Mesenchymal stem cell (in vitro differentiated cells and primary cell): ENCODE measurements at regions not wholly inside any gene's neighbourhood (a gene's known extent, or its start where the extent isn't known, plus 50 kb on each side); places are given as distances from the start of the nearest gene placed in this dataset.
"Not testable (repeated sequence)": the region's sequence is repeated elsewhere in the genome, so short reads cannot be mapped to it uniquely, and the experiment has no call there.

Experiments used
- DNase-seq: peaks from one replicate; pipeline ENCODE4 v3.0.0-alpha.2; 2013
- H2AFZ ChIP-seq: one replicate; pipeline ENCODE4 v1.6.1; 2013; ENCODE audit warnings: low read depth, mild to moderate bottlenecking, control low read depth, inconsistent platforms, low read length, moderate library complexity
- H2AK5ac ChIP-seq: 2 replicates; pipeline ENCODE4 v1.6.1; 2013; ENCODE audit warnings: low read length, moderate library complexity, mild to moderate bottlenecking, inconsistent platforms; ENCODE audit not compliant: severe bottlenecking
- H2BK120ac ChIP-seq: one replicate; pipeline ENCODE4 v1.6.1; 2013; ENCODE audit warnings: low read depth, mild to moderate bottlenecking, inconsistent platforms, low read length, moderate library complexity
- H2BK12ac ChIP-seq, 2 experiments: one replicate each; pipeline ENCODE4 v1.6.1; 2013; ENCODE audit warnings: inconsistent platforms in 2 of 2, low read length in 2 of 2, mild to moderate bottlenecking in 2 of 2, moderate library complexity in 2 of 2, control low read depth in 1 of 2
- H2BK15ac ChIP-seq: one replicate; pipeline ENCODE4 v1.6.1; 2013; ENCODE audit warnings: mild to moderate bottlenecking, low read depth, inconsistent platforms; ENCODE audit not compliant: poor library complexity, severe bottlenecking
- H2BK5ac ChIP-seq: 2 replicates; pipeline ENCODE4 v1.6.1; 2013; ENCODE audit warnings: low read depth, mild to moderate bottlenecking, low read length, control low read depth, inconsistent platforms; ENCODE audit not compliant: poor library complexity, severe bottlenecking
- H3K14ac ChIP-seq, 2 experiments: one replicate each; pipeline ENCODE4 v1.6.1; 2013; ENCODE audit warnings: inconsistent platforms in 2 of 2, low read length in 2 of 2, control low read depth in 1 of 2, mild to moderate bottlenecking in 1 of 2, moderate library complexity in 1 of 2
- H3K18ac ChIP-seq, 2 experiments: one replicate each; pipeline ENCODE4 v1.6.1; 2013; ENCODE audit warnings: inconsistent platforms in 2 of 2, low read length in 2 of 2, control low read depth in 1 of 2, low read depth in 1 of 2, mild to moderate bottlenecking in 1 of 2
- H3K23ac ChIP-seq, 2 experiments: one replicate each; pipeline ENCODE4 v1.6.1; 2013; ENCODE audit warnings: inconsistent platforms in 2 of 2, low read length in 2 of 2, mild to moderate bottlenecking in 2 of 2, moderate library complexity in 2 of 2, control low read depth in 1 of 2
- H3K27ac ChIP-seq: 2 replicates; pipeline ENCODE4 v1.5.1; 2013; ENCODE audit warnings: mild to moderate bottlenecking, moderate library complexity, low read length, control low read depth, inconsistent platforms; ENCODE audit not compliant: poor library complexity, severe bottlenecking
- H3K27me3 ChIP-seq, 2 experiments: 2 replicates each; pipeline versions ENCODE4 v1.6.1 to v1.7.0; 2013; ENCODE audit warnings: low read length in 2 of 2, mild to moderate bottlenecking in 2 of 2, moderate library complexity in 2 of 2, control low read depth in 1 of 2, inconsistent platforms in 1 of 2; ENCODE audit not compliant: control insufficient read depth in 1 of 2, insufficient read depth in 1 of 2
- H3K36me3 ChIP-seq, 2 experiments: 2 replicates each; pipeline versions ENCODE4 v1.6.1 to v1.7.0; 2013; ENCODE audit warnings: low read length in 2 of 2, control low read depth in 1 of 2, inconsistent platforms in 1 of 2, low read depth in 1 of 2, mild to moderate bottlenecking in 1 of 2; ENCODE audit not compliant: insufficient read depth in 2 of 2, control insufficient read depth in 1 of 2
- H3K4ac ChIP-seq, 2 experiments: one replicate each; pipeline ENCODE4 v1.6.1; 2013; ENCODE audit warnings: inconsistent platforms in 2 of 2, low read length in 2 of 2, mild to moderate bottlenecking in 2 of 2, moderate library complexity in 2 of 2, control low read depth in 1 of 2, low read depth in 1 of 2
- H3K4me1 ChIP-seq: 2 replicates; pipeline ENCODE4 v1.6.1; 2013; ENCODE audit warnings: low read depth, low read length, control low read depth; ENCODE audit not compliant: control insufficient read depth, insufficient read depth
- H3K4me2 ChIP-seq: 2 replicates; pipeline ENCODE4 v1.6.1; 2013; ENCODE audit warnings: low read length, mild to moderate bottlenecking, inconsistent platforms; ENCODE audit not compliant: poor library complexity, severe bottlenecking
- H3K4me3 ChIP-seq, 2 experiments: 2 replicates each; pipeline versions ENCODE4 v1.5.1 to v1.7.0; 2013; ENCODE audit warnings: low read length in 2 of 2, mild to moderate bottlenecking in 2 of 2, control low read depth in 1 of 2, low read depth in 1 of 2; ENCODE audit not compliant: insufficient read depth in 1 of 2
- H3K79me1 ChIP-seq: replicated peaks from 2 replicates; pipeline ENCODE4 v1.6.1; 2013; ENCODE audit warnings: mild to moderate bottlenecking, control low read depth, low read length, inconsistent platforms; ENCODE audit not compliant: poor library complexity, severe bottlenecking
- H3K9ac ChIP-seq: 2 replicates; pipeline ENCODE4 v1.7.0; 2013; ENCODE audit warnings: mild to moderate bottlenecking, low read length, moderate library complexity
- H3K9me3 ChIP-seq: 2 replicates; pipeline ENCODE4 v1.7.0; 2013; ENCODE audit warnings: mild to moderate bottlenecking, low read length; ENCODE audit not compliant: control insufficient read depth
- H4K8ac ChIP-seq: one replicate; pipeline ENCODE4 v1.6.1; 2013; ENCODE audit warnings: inconsistent platforms, mild to moderate bottlenecking, low read length, moderate library complexity
- H4K91ac ChIP-seq: one replicate; pipeline ENCODE4 v1.6.1; 2013; ENCODE audit warnings: mild to moderate bottlenecking, low read length, inconsistent platforms
- WGBS: methylation state at CpG from one replicate; pipeline ENCODE4 v1.1.7; 2013; ENCODE audit warnings: mixed read lengths; 5-methylcytosine and 5-hydroxymethylcytosine counted together

DNA sequence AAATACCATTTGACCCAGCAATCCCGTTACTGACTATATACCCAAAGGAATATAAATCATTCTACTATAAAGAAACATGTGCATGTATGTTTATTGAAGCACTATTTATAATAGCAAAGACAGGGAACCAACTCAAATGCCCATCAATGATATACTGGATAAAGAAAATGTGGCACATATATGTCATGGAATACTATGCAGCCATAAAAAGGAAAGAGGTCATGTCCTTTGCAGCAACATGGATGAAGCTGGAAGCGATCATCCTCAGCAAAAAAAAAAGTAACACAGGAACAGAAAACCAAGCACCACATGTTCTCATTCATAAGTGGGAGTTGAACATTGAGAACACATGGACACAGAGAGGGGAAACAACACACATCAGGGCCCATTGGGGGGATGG is 99.9 kb upstream of the THUMPD2 start:
- H3K4me3 ChIP-seq, H3K4me1 ChIP-seq, H4K8ac ChIP-seq, H3K9me3 ChIP-seq, H2BK12ac ChIP-seq, DNase-seq, H2BK15ac ChIP-seq, H2BK120ac ChIP-seq, H3K27me3 ChIP-seq, H3K23ac ChIP-seq, H2AFZ ChIP-seq, H2AK5ac ChIP-seq, H3K9ac ChIP-seq, H4K91ac ChIP-seq, H3K27ac ChIP-seq, H2BK5ac ChIP-seq, H3K4ac ChIP-seq, H3K79me1 ChIP-seq, H3K4me2 ChIP-seq, H3K36me3 ChIP-seq, H3K14ac ChIP-seq, H3K18ac ChIP-seq: not testable (repeated sequence)
- 100% methylated on average over 1 of the region's 2 CpGs for WGBS

DNA sequence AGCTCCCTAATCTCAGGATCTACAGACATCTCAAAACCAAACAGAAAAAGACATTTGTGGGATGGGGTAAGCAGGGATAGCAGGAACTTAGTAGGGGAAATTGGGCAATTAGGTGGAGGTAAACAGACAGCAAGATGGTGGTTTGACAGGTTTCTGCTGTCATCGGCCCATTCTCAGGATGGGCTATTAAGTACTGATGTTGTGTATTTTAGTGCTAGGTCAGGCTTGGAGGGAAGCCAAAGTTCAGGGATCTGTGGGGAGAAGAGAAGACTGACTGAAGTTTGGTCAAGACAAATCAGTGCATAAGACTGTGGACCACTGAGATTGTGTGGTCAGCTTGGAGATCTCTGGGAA is 96.8 kb upstream of the THUMPD2 start:
- Histone ChIP-seq H3K36me3 (no peaks in the 10 kb centered on the region), H4K91ac (peak overlapping the region; percentile 25), H2AFZ (peak overlapping the region; percentile 51), H2BK12ac (peak overlapping the region; percentile 38 to 94), H3K9ac (no peak overlapping the region), H2BK15ac (no peak overlapping the region), H3K27ac (no peak overlapping the region), H3K9me3 (no peaks in the 10 kb centered on the region), H2AK5ac (no peak overlapping the region), H3K4me2 (no peak overlapping the region), H2BK5ac (no peak overlapping the region), H3K18ac (peak overlapping the region; percentile 79 to 88), H4K8ac (peak overlapping the region; percentile 49), H3K4me3 (no peak overlapping the region), H2BK120ac (no peak overlapping the region), H3K4me1 (peaks cover 4% of the 10 kb centered on the region), H3K79me1 (no peaks in the 10 kb centered on the region), H3K27me3 (no peaks in the 10 kb centered on the region), H3K4ac (peak overlapping the region; percentile 35 to 82), H3K14ac (no peak overlapping the region), H3K23ac (no peak overlapping the region)
- DNase-seq: no peak
- 53% methylated on average over 1 of the region's 1 CpG for WGBS

DNA sequence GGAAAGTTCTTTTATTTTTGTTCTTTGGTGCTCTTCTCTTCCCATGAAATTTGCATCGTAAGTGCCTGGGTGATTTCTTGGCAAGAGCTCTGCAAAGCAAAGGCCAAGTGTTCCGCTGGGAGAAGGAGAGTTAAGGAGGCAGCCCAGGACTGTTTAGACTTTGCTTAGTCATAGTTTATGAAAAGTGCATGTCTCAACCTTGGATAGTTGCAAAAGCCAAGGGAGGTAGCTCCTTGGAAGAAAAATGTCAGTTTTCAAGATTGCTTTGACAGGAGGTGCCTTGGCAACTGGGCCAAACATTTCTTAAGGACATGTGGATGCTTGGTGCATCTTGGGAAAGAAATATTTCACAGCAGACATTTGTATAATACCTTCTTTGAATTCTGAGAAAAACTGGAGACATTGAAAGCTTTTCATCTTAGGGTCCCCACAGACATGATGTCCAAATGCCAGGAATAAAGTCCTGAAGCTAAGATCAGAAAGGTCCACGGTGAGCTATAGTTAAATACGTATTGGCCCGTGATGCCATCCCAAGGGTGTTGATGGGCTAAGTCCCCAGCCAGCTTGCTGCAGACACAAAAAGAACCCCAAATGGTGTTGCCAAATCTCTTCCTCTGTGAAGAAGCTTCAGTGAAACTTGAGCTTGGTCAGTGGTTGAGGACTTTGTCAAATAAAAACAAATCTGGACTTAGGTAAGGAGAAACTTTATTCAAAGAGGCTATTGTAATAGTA is 96.3 kb upstream of the THUMPD2 start:
- Histone ChIP-seq H2AK5ac (no peak overlapping the region), H3K23ac (no peak overlapping the region), H3K4me1 (peaks cover 4% of the 10 kb centered on the region), H2BK12ac (peak overlapping the region; percentile 84 to 90), H3K27ac (no peak overlapping the region), H3K4me3 (no peak overlapping the region), H3K9me3 (no peaks in the 10 kb centered on the region), H3K4me2 (no peak overlapping the region), H2AFZ (no peak overlapping the region), H2BK120ac (peak overlapping the region; percentile 49), H2BK5ac (no peak overlapping the region), H4K8ac (no peak overlapping the region), H3K36me3 (no peaks in the 10 kb centered on the region), H4K91ac (no peak overlapping the region), H3K79me1 (no peaks in the 10 kb centered on the region), H2BK15ac (no peak overlapping the region), H3K27me3 (no peaks in the 10 kb centered on the region), H3K14ac (no peak overlapping the region), H3K4ac (peak overlapping the region in 1 of 2 experiments; percentile 80), H3K9ac (peak overlapping the region; percentile 23), H3K18ac (peak overlapping the region; percentile 79 to 90)
- 52% methylated on average over 5 of the region's 5 CpGs for WGBS
- peak; percentile 99 for DNase-seq

GRCh38 chr2:39874236-39874635 is 95.2 kb upstream of the THUMPD2 start:
- peaks cover 4% of the 10 kb centered on the region for H3K4me1 ChIP-seq
- H3K4me2 ChIP-seq: no peak overlapping the region
- H2AFZ ChIP-seq: no peak overlapping the region
- no peak overlapping the region for H4K8ac ChIP-seq
- H2BK12ac ChIP-seq: peak overlapping the region in 1 of 2 experiments; percentile 86
- H3K36me3 ChIP-seq: no peaks in the 10 kb centered on the region
- no peak overlapping the region for H3K18ac ChIP-seq
- no peaks in the 10 kb centered on the region for H3K9me3 ChIP-seq
- no peaks in the 10 kb centered on the region for H3K27me3 ChIP-seq
- no peak overlapping the region for H3K4ac ChIP-seq
- 100% methylated on average over 2 of the region's 4 CpGs for WGBS
- no peak overlapping the region for H2AK5ac ChIP-seq
- H3K4me3 ChIP-seq: no peak overlapping the region
- no peak overlapping the region for H2BK5ac ChIP-seq
- DNase-seq: peak; percentile 72
- H4K91ac ChIP-seq: no peak overlapping the region
- no peak overlapping the region for H2BK120ac ChIP-seq
- H3K9ac ChIP-seq: no peak overlapping the region
- H3K27ac ChIP-seq: no peak overlapping the region
- H3K14ac ChIP-seq: no peak overlapping the region
- H3K23ac ChIP-seq: no peak overlapping the region
- no peak overlapping the region for H2BK15ac ChIP-seq
- no peaks in the 10 kb centered on the region for H3K79me1 ChIP-seq
